Erythroblast (primary cell): ENCODE measurements at regions not wholly inside any gene's neighbourhood (a gene's known extent, or its start where the extent isn't known, plus 50 kb on each side); places are given as distances from the start of the nearest gene placed in this dataset.

ENCODE experiments used
- GATA1 ChIP-seq: IDR thresholded peaks from 2 replicates; pipeline ENCODE4 v1.6.1; 2011; ENCODE audit warnings: low read depth, mild to moderate bottlenecking, control low read depth, low read length, moderate library complexity
- POLR2A ChIP-seq: IDR thresholded peaks from 2 replicates; pipeline ENCODE4 v1.6.1; 2011; ENCODE audit warnings: mild to moderate bottlenecking, low read length

GRCh38 chr5:158486566-158486965, 613.1 kb downstream of the EBF1 start:
- TF ChIP-seq POLR2A (no peak), GATA1 (no peak)
